DND-41 (cell line): ENCODE measurements at regions not wholly inside any gene's neighbourhood (a gene's known extent, or its start where the extent isn't known, plus 50 kb on each side); places are given as distances from the start of the nearest gene placed in this dataset.

Experiments used
- ATAC-seq: fragments of 200-7000 bp; cut with Tn5 transposase; 3 replicates; pipeline ENCODE4 v1.9.1; 2021; ENCODE audit warnings: low read depth; ENCODE audit not compliant: insufficient read depth
- DNase-seq: peaks from one replicate; pipeline ENCODE4 v3.0.0-alpha.2; 2020
- H2AFZ ChIP-seq: 2 replicates; pipeline ENCODE4 v1.6.0; 2012; ENCODE audit warnings: low read depth, low read length
- H3K27ac ChIP-seq: 2 replicates; pipeline ENCODE4 v1.5.1; 2012; ENCODE audit warnings: low read length, inconsistent platforms
- H3K27me3 ChIP-seq: fragments of 200-600 bp; sonication (generic); 2 replicates; pipeline ENCODE4 v1.6.0; 2012; ENCODE audit warnings: low read length, mild to moderate bottlenecking, inconsistent platforms; ENCODE audit not compliant: insufficient read depth, poor library complexity
- H3K36me3 ChIP-seq: 2 replicates; pipeline ENCODE4 v1.5.1; 2012; ENCODE audit warnings: low read length, inconsistent platforms; ENCODE audit not compliant: insufficient read depth
- H3K4me1 ChIP-seq: 2 replicates; pipeline ENCODE4 v1.5.1; 2012; ENCODE audit warnings: mild to moderate bottlenecking, low read length; ENCODE audit not compliant: insufficient read depth
- H3K4me2 ChIP-seq: 2 replicates; pipeline ENCODE4 v1.6.0; 2012; ENCODE audit warnings: mild to moderate bottlenecking, moderate library complexity, low read length, inconsistent platforms; ENCODE audit not compliant: insufficient read depth
- H3K4me3 ChIP-seq, 2 experiments: fragments of 200-600 bp in 1 of 2; shearing (Covaris generic) in 1 of 2; 2 replicates each; pipeline ENCODE4 v1.5.1; 2012 to 2016; ENCODE audit warnings: inconsistent platforms in 2 of 2, low read length in 2 of 2, mild to moderate bottlenecking in 2 of 2, low read depth in 1 of 2, moderate library complexity in 1 of 2
- H3K79me2 ChIP-seq: 2 replicates; pipeline ENCODE4 v1.6.0; 2012; ENCODE audit warnings: low read length, inconsistent platforms; ENCODE audit not compliant: insufficient read depth
- H3K9ac ChIP-seq: 2 replicates; pipeline ENCODE4 v1.6.0; 2012; ENCODE audit warnings: low read depth, mild to moderate bottlenecking, inconsistent platforms, low read length, moderate library complexity
- H3K9me3 ChIP-seq: 2 replicates; pipeline ENCODE4 v1.5.1; 2012; ENCODE audit warnings: low read length, moderate library complexity, mild to moderate bottlenecking, inconsistent platforms; ENCODE audit not compliant: insufficient read depth, severe bottlenecking
- H4K20me1 ChIP-seq: 2 replicates; pipeline ENCODE4 v1.6.0; 2012; ENCODE audit warnings: low read length; ENCODE audit not compliant: insufficient read depth
- CTCF ChIP-seq: IDR thresholded peaks from 2 replicates; pipeline ENCODE4 v1.5.1; 2012; ENCODE audit warnings: borderline replicate concordance, low read length, moderate library complexity, mild to moderate bottlenecking; ENCODE audit not compliant: poor library complexity, severe bottlenecking; ENCODE audit errors: extremely low read depth
- EZH2 ChIP-seq: IDR thresholded peaks from 3 replicates; pipeline ENCODE4 v1.6.1; 2012; ENCODE audit warnings: borderline replicate concordance, low read depth, mild to moderate bottlenecking, moderate library complexity, low read length, inconsistent platforms; ENCODE audit not compliant: severe bottlenecking

GRCh38 chr14:98743536-98743935, 528.5 kb downstream of the BCL11B start:
- H3K4me2 ChIP-seq, result no peak overlapping the region
- no peaks in the 10 kb centered on the region for H3K36me3 ChIP-seq
- DNase-seq, result no peak
- no peak overlapping the region for H3K27ac ChIP-seq
- TF ChIP-seq EZH2 (no peak), CTCF (no peak)
- no peak overlapping the region for H3K9ac ChIP-seq
- peaks cover 5% of the 10 kb centered on the region; the same call in 1 of the 2 replicates for H3K4me1 ChIP-seq
- no peaks in the 10 kb centered on the region for H3K9me3 ChIP-seq
- no peaks in the 10 kb centered on the region for H3K79me2 ChIP-seq
- no peak overlapping the region for H2AFZ ChIP-seq
- ATAC-seq, result no peak
- no peaks in the 10 kb centered on the region for H3K27me3 ChIP-seq
- H3K4me3 ChIP-seq, result no peak overlapping the region
- H4K20me1 ChIP-seq, result no peaks in the 10 kb centered on the region

- no peaks in the 10 kb centered on the region for H3K9me3 ChIP-seq
- H3K4me2 ChIP-seq, result no peak overlapping the region
- H3K9ac ChIP-seq, result no peak overlapping the region
- H3K36me3 ChIP-seq, result no peaks in the 10 kb centered on the region
- DNase-seq (no peak), ATAC-seq (no peak)
- H4K20me1 ChIP-seq, result no peaks in the 10 kb centered on the region
- TF ChIP-seq CTCF (no peak), EZH2 (no peak)
- H3K27me3 ChIP-seq, result no peaks in the 10 kb centered on the region
- no peak overlapping the region for H3K4me3 ChIP-seq
- H3K27ac ChIP-seq, result no peak overlapping the region
- peaks cover 5% of the 10 kb centered on the region; the same call in 1 of the 2 replicates for H3K4me1 ChIP-seq
- H3K79me2 ChIP-seq, result no peaks in the 10 kb centered on the region
- no peak overlapping the region for H2AFZ ChIP-seq
Observed at GRCh38 chr14:98748966-98749365, 523.0 kb downstream of the BCL11B start.

GRCh38 chr14:98751110-98751509, 520.9 kb downstream of the BCL11B start:
- H3K27me3 ChIP-seq, result no peaks in the 10 kb centered on the region
- no peaks in the 10 kb centered on the region for H3K4me1 ChIP-seq
- no peaks in the 10 kb centered on the region for H3K79me2 ChIP-seq
- H3K9me3 ChIP-seq, result peaks cover 13% of the 10 kb centered on the region
- no peak for TF ChIP-seq CTCF
- no peak for TF ChIP-seq EZH2
- no peaks in the 10 kb centered on the region for H4K20me1 ChIP-seq
- ATAC-seq, result no peak
- no peak overlapping the region for H3K4me2 ChIP-seq
- no peaks in the 10 kb centered on the region for H3K36me3 ChIP-seq
- no peak for DNase-seq
- H3K4me3 ChIP-seq, result no peak overlapping the region
- H3K9ac ChIP-seq, result no peak overlapping the region
- no peak overlapping the region for H3K27ac ChIP-seq
- no peak overlapping the region for H2AFZ ChIP-seq

- DNase-seq (no peak), ATAC-seq (no peak)
- no peak overlapping the region for H3K9ac ChIP-seq
- TF ChIP-seq CTCF (no peak), EZH2 (no peak)
- peaks cover 13% of the 10 kb centered on the region for H3K9me3 ChIP-seq
- H4K20me1 ChIP-seq, result no peaks in the 10 kb centered on the region
- H3K27me3 ChIP-seq, result no peaks in the 10 kb centered on the region
- H3K79me2 ChIP-seq, result no peaks in the 10 kb centered on the region
- H3K4me2 ChIP-seq, result no peak overlapping the region
- no peaks in the 10 kb centered on the region for H3K36me3 ChIP-seq
- no peak overlapping the region for H3K27ac ChIP-seq
- no peak overlapping the region for H2AFZ ChIP-seq
- no peak overlapping the region for H3K4me3 ChIP-seq
- H3K4me1 ChIP-seq, result no peaks in the 10 kb centered on the region
Observed at GRCh38 chr14:98752660-98753059, 519.3 kb downstream of the BCL11B start.
